GM21447 (cell line): ENCODE measurements at regions not wholly inside any gene's neighbourhood (a gene's known extent, or its start where the extent isn't known, plus 50 kb on each side); places are given as distances from the start of the nearest gene placed in this dataset.
"Not testable (repeated sequence)": the region's sequence is repeated elsewhere in the genome, so short reads cannot be mapped to it uniquely, and the experiment has no call there.

Experiments used
- ATAC-seq: cut with Tn5 transposase; IDR thresholded peaks from one replicate; pipeline ENCODE4 v1.9.1; 2021; ENCODE audit not compliant: unreplicated experiment

GRCh38 chr1:101366513-101367215, 129.8 kb downstream of the S1PR1 start:
- ATAC-seq, result no peak

DNA sequence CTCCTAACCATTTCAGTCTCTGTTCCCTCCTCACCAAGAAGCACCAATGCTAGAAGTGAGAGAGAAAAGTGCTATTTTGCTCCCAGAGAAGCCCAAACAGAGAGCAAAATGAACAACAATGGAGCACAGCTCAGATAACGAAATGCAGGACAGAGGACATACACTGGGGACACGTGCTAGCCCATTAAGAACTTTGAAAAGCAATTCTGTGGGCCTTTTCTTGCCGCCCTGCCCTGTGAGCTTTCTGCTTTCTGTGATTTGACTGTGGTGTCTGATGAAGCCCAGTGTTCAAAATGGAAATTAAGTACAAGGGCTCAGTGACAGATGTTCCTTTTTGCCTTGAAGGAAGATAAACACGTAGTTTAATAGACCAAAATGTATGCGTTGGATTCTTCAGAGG, 130.8 kb downstream of the S1PR1 start:
- ATAC-seq, result no peak

- no peak for ATAC-seq
Measured at GRCh38 chr1:101370488-101370887, 133.7 kb downstream of the S1PR1 start.

GRCh38 chr1:101371259-101371658, 134.4 kb downstream of the S1PR1 start:
- ATAC-seq, result peak; percentile 97

DNA sequence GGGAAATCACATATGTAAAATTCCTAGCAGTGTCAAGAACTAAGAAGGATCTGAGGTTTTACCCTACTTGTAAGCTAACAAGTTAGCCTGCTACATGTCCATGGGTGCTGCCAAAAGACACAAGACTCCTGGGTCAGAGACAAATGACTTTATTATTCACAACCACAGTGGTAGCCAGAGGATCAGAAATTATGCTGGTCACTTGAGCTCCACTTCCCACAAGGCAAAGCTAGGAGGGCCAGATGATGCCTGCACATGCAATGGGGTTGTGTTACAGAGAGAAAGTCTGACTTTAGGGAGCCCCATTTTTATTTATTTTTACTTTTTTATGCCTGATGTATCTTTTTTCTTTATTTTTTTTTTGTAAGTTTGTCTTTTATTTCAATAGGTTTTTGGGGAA, 136.8 kb downstream of the S1PR1 start:
- no peak for ATAC-seq

GRCh38 chr1:101375448-101375847, 138.6 kb downstream of the S1PR1 start:
- not testable (repeated sequence) for ATAC-seq

DNA sequence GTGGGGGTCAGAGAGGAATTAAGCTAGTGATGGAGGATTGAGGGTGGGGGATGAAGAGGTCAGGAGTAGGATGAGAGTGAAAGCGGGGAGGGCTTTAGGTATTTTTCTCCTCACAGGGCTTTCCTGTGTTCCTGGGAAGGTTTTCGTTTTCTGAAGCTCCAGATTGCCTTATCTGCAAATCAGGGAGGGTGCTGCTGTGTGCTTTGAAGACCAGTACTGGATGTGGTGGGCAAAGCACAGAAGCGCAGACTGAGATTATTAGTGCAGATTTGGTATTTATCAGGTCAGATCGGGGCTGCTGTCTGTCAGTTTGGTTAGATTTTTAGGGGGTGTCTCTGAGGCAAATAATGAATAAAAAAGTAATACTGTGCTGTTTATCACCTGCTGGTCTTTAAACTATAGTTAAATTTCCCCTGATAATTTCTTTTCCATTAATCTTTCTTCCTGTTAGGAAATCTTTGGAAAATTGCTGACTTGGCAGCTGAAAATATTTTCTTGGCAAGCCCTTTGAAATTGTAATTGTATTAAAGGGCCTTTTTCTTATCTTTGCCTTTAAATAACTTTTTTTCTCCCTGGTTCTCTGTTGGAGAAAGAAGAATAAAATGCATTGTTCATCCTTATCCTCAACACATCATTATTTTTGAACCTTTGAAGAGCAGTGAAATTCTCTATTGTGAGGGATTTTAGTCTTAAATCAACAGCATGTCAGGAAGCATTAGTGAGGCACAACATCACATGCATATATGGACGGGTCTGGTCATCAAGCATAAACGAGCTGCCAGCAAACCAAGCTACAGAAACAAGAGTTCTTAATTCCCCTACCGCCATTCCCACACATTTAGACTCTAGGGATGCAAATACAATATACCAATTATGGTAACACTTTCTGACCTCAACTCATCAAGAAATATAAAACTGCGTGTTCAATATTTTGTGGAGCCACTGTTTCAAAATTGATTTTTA, 139.6 kb downstream of the S1PR1 start:
- ATAC-seq, result no peak

GRCh38 chr1:101377084-101377835, 140.4 kb downstream of the S1PR1 start:
- no peak for ATAC-seq

DNA sequence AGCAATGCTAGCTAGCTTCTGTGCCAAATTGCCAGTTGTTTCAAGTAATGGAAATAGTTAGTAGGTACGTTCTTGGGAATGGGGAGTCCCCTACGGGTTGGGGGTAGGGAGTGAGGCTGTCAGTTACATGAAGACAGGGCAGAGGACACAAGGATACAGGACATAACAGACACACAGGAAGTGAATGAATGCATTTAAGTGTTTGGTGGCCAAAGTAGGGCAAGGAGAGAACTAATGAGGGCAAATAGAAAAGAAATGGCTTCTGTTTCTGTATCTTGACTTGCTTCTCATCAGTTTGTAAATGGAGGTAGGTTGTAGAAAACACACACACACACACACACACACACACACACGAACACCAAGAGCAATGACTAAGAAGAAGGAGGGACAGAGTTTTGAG, 142.2 kb downstream of the S1PR1 start:
- no peak for ATAC-seq

GRCh38 chr1:101379950-101380349, 143.1 kb downstream of the S1PR1 start:
- ATAC-seq, result peak; percentile 97

DNA sequence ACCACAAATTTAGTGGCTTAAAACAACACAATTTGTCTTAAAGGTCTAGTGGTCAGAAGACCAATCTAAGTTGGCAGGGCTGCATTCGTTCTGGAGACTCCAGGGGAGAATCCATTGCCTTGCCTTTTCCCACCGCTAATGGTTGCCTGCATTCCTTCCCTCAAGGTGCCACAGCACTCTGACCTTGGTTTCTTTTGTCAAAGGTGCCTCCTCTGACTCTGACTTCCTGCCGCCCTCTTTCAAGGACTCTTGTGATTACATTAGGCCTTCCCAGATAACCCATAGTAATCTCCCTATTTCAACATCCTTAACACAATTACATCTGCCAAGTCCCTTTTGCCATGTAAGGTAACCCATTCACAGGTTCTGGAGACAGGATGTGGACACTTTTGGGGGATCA, 145.3 kb downstream of the S1PR1 start:
- no peak for ATAC-seq

GRCh38 chr1:101388904-101389546, 152.2 kb downstream of the S1PR1 start:
- ATAC-seq, result peak; percentile 83

- no peak for ATAC-seq
Measured at GRCh38 chr1:101389547-101389929, 152.7 kb downstream of the S1PR1 start.

GRCh38 chr1:101392552-101392951, 155.7 kb downstream of the S1PR1 start:
- no peak for ATAC-seq

DNA sequence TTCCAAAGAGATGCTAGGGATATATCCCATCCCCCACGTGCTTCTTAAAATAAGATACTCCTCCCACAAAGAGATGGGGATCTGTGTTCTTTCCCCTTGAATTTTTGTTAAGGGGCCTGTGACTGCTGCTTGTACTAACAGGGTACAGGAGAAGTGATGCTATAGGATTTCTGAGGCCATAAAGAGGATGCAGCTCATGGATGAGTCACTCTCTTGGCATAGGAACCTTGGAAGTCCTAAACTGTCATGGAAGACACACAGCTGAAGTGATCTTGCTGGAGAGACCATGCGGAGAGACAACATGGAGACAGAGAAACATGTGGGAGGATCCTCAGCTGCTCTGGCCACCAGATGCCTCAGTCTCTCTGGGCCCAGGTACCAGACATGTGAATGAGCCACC, 157.2 kb downstream of the S1PR1 start:
- ATAC-seq, result no peak

DNA sequence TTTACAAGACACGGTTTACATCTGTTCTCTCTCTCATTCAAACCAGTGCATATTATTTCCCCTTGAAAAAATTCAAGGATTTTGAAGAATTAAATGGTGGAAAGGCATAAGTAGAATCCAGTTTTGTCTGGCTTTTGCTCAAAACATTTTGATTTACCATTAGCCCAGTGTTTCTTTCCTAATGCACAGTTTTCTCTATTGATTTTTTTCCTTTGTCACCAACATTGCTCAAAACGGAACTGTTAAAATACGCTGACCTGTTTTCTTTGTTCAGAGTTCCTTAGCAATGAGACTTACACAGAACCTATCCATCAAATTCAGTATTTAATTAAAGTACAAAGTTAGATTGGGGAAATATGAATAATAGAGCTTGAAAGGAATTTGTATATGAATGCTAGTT, 162.4 kb downstream of the S1PR1 start:
- ATAC-seq, result no peak

DNA sequence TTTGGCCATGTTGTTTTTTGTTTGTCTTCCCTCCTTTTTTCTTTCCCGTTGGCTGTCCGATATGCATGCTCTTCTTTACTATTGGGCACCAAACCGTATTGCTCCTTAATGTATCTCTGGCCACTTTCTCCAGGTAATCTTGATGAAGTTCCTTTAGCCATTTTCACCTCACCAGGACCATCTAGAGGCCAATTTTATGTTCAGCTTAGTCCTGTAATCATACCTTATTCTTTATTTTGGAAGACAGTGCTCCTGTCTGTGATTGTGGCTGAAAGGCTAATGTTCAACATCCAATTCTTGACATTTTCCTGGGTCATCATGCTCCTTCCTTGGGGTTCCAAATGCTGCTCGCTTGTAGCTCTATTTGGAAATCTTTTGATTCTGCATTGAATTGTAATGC, 169.5 kb downstream of the S1PR1 start:
- no peak for ATAC-seq

DNA sequence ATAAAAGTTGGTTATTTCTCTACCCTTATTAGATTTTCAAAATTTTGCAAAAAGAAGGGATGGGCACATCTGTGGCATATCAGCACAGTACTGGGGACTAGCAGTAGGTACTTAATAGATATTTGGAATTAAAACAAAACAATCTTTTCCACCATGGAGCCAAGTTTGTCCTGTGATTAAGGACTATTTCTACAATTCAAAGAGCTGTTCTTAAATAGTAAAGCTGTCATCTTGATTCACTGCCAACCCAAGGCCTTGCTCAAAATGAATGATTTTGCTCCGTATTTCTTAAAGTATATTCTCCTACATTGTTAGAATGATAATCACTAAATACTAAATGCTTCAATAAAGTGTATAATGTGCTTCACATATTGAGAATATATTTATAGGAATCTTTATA, 169.9 kb downstream of the S1PR1 start:
- no peak for ATAC-seq

- peak; percentile 73 for ATAC-seq
Measured at GRCh38 chr1:101407505-101408211, 170.8 kb downstream of the S1PR1 start.
